Stimulated activated CD8-positive, alpha-beta memory T cell treated with anti-CD3 and anti-CD28 coated beads, Interleukin-4, amount 100 ng/mL, for 48 hours (primary cell): ENCODE measurements at regions not wholly inside any gene's neighbourhood (a gene's known extent, or its start where the extent isn't known, plus 50 kb on each side); places are given as distances from the start of the nearest gene placed in this dataset.

ENCODE experiments used
- DNase-seq: peaks from one replicate; pipeline ENCODE4 v3.0.0-alpha.2; 2020

- no peak for DNase-seq
Measured at GRCh38 chr11:10922892-10923291, 65.0 kb upstream of the ZBED5 start.

GRCh38 chr11:10920875-10921274 is 63.0 kb upstream of the ZBED5 start:
- DNase-seq: no peak

- DNase-seq: no peak
Measured at GRCh38 chr11:10920205-10920604, 62.4 kb upstream of the ZBED5 start.

GRCh38 chr11:10918698-10919097 is 60.8 kb upstream of the ZBED5 start:
- no peak for DNase-seq

GRCh38 chr11:10918275-10918674 is 60.4 kb upstream of the ZBED5 start:
- no peak for DNase-seq

GRCh38 chr11:10917802-10918201 is 59.9 kb upstream of the ZBED5 start:
- no peak for DNase-seq

- DNase-seq: no peak
Measured at GRCh38 chr11:10916665-10917064, 58.8 kb upstream of the ZBED5 start.

GRCh38 chr11:10914050-10914449 is 56.2 kb upstream of the ZBED5 start:
- DNase-seq: no peak

GRCh38 chr11:10913075-10913474 is 55.2 kb upstream of the ZBED5 start:
- no peak for DNase-seq

- no peak for DNase-seq
Measured at GRCh38 chr11:10911907-10912306, 54.1 kb upstream of the ZBED5 start.

GRCh38 chr11:10909141-10909883 is 51.5 kb upstream of the ZBED5 start:
- no peak for DNase-seq

- DNase-seq: no peak
Measured at GRCh38 chr11:10908215-10908951, 50.5 kb upstream of the ZBED5 start.
